ENCODE measurements at regions not wholly inside any gene's neighbourhood (a gene's known extent, or its start where the extent isn't known, plus 50 kb on each side); places are given as distances from the start of the nearest gene placed in this dataset.

GRCh38 chr1:29969576-29969975, 733.3 kb downstream of the PTPRU start:
- TF ChIP-seq POLR2AphosphoS5 (IDR thresholded peaks at IDR 0.05; ENCODE audit: low read depth, low read length), result no peak
- TF ChIP-seq POLR2A (IDR thresholded peaks at IDR 0.05; ENCODE audit: low read depth, low read length), result no peak
